Posterior cingulate gyrus (tissue), 11 donors: ENCODE measurements at regions not wholly inside any gene's neighbourhood (a gene's known extent, or its start where the extent isn't known, plus 50 kb on each side); places are given as distances from the start of the nearest gene placed in this dataset.
"Not testable (repeated sequence)": the region's sequence is repeated elsewhere in the genome, so short reads cannot be mapped to it uniquely, and the experiment has no call there.

ENCODE experiments used
- DNase-seq, 10 donors: peaks; one replicate each; pipeline versions ENCODE4 v3.0.0 to v3.0.0-alpha.2; 2020 to 2021; ENCODE audit warnings: mixed read lengths in 3 of 10
- intact Hi-C: fragments of 100-400 bp; cut with DNase I; formaldehyde crosslinking; loops from one replicate; pipeline ENCODE4 v1.15.1; 2023

GRCh38 chr5:136750224-136750862 is 385.0 kb upstream of the TRPC7 start:
- DNase-seq: peak in 5 of 10 donors; percentile 18 to 88 (median 52)
- intact Hi-C loops: no loop called here

GRCh38 chr5:136749016-136749415 is 383.7 kb upstream of the TRPC7 start:
- no peak for DNase-seq
- intact Hi-C loops: no loop called here

GRCh38 chr5:136743052-136743451 is 377.7 kb upstream of the TRPC7 start:
- DNase-seq: no peak
- intact Hi-C loops: no loop called here

GRCh38 chr5:136740228-136740627 is 374.9 kb upstream of the TRPC7 start:
- intact Hi-C loops: no loop called here
- no peak for DNase-seq

- intact Hi-C loops, DNase-seq: not testable (repeated sequence)
These were observed 373.9 kb upstream of the TRPC7 start for GRCh38 chr5:136739271-136739670.

GRCh38 chr5:136738829-136739228 is 373.5 kb upstream of the TRPC7 start:
- intact Hi-C loops: no loop called here
- DNase-seq: no peak

GRCh38 chr5:136736021-136736420 is 370.7 kb upstream of the TRPC7 start:
- DNase-seq: no peak
- intact Hi-C loops: no loop called here

GRCh38 chr5:136735611-136736010 is 370.3 kb upstream of the TRPC7 start:
- intact Hi-C loops, DNase-seq: not testable (repeated sequence)

- intact Hi-C loops: no loop called here
- no peak for DNase-seq
These were observed 369.3 kb upstream of the TRPC7 start for GRCh38 chr5:136734628-136735027.

GRCh38 chr5:136732751-136733150 is 367.4 kb upstream of the TRPC7 start:
- intact Hi-C loops: no loop called here
- DNase-seq: no peak

- peak in 1 of 10 donors; percentile 18 for DNase-seq
- intact Hi-C loops: no loop called here
These were observed 366.0 kb upstream of the TRPC7 start for GRCh38 chr5:136731241-136731900.

- DNase-seq: no peak
- intact Hi-C loops: no loop called here
These were observed 365.1 kb upstream of the TRPC7 start for GRCh38 chr5:136730426-136730825.

- intact Hi-C loops: no loop called here
- DNase-seq: no peak
These were observed 364.6 kb upstream of the TRPC7 start for GRCh38 chr5:136729901-136730355.

- intact Hi-C loops: no loop called here
- no peak for DNase-seq
These were observed 361.2 kb upstream of the TRPC7 start for GRCh38 chr5:136726506-136726905.

GRCh38 chr5:136724161-136724560 is 358.8 kb upstream of the TRPC7 start:
- intact Hi-C loops: no loop called here
- DNase-seq: no peak

- no peak for DNase-seq
- intact Hi-C loops: no loop called here
These were observed 357.2 kb upstream of the TRPC7 start for GRCh38 chr5:136722581-136722980.

- intact Hi-C loops: no loop called here
- no peak for DNase-seq
These were observed 356.7 kb upstream of the TRPC7 start for GRCh38 chr5:136722086-136722485.

- intact Hi-C loops: no loop called here
- no peak for DNase-seq
These were observed 355.3 kb upstream of the TRPC7 start for GRCh38 chr5:136720674-136721073.

- intact Hi-C loops: no loop called here
- DNase-seq: no peak
These were observed 352.6 kb upstream of the TRPC7 start for GRCh38 chr5:136717917-136718316.

GRCh38 chr5:136714286-136714685 is 348.9 kb upstream of the TRPC7 start:
- DNase-seq: no peak
- intact Hi-C loops: no loop called here

GRCh38 chr5:136712628-136713027 is 347.3 kb upstream of the TRPC7 start:
- intact Hi-C loops: no loop called here
- DNase-seq: no peak

GRCh38 chr5:136710834-136711233 is 345.5 kb upstream of the TRPC7 start:
- no peak for DNase-seq
- intact Hi-C loops: no loop called here
